OCI-LY7 (cell line): ENCODE measurements at regions not wholly inside any gene's neighbourhood (a gene's known extent, or its start where the extent isn't known, plus 50 kb on each side); places are given as distances from the start of the nearest gene placed in this dataset.

Source experiments
- CTCF ChIP-seq: fragments of 200-600 bp; sonication (generic); conservative IDR thresholded peaks from 2 replicates; pipeline ENCODE4 v1.5.1; 2014; ENCODE audit warnings: mild to moderate bottlenecking, antibody characterized with exemption, low read length, moderate library complexity, mixed read lengths
- EZH2phosphoT487 ChIP-seq: fragments of 200-600 bp; sonication (generic); IDR thresholded peaks from 2 replicates; pipeline ENCODE4 v1.6.1; 2018; ENCODE audit warnings: low read depth, borderline replicate concordance, mild to moderate bottlenecking, mixed run types, antibody characterized with exemption, low read length, moderate library complexity, mixed read lengths

- no peak for TF ChIP-seq CTCF
- TF ChIP-seq EZH2phosphoT487, result no peak
Observed at GRCh38 chr11:92424281-92424680, 199.7 kb downstream of the FAT3 start.
